ENCODE measurements at regions not wholly inside any gene's neighbourhood (a gene's known extent, or its start where the extent isn't known, plus 50 kb on each side); places are given as distances from the start of the nearest gene placed in this dataset.

GRCh38 chr10:121250995-121251764 is 347.1 kb downstream of the FGFR2 start:
- no peaks in the 10 kb centered on the region for H3K27me3 ChIP-seq (ENCODE audit: control insufficient read depth, insufficient read depth, low read length)
- H3K9ac ChIP-seq (ENCODE audit: low read length) = no peak overlapping the region
- no peaks in the 10 kb centered on the region for H3K36me3 ChIP-seq (ENCODE audit: control insufficient read depth, insufficient read depth, low read length)
- H3K4me1 ChIP-seq (ENCODE audit: control insufficient read depth, insufficient read depth, low read length) = no peaks in the 10 kb centered on the region
- no peak overlapping the region for H3K27ac ChIP-seq (ENCODE audit: low read depth, low read length)
- H3K4me3 ChIP-seq (ENCODE audit: low read length) = no peak overlapping the region

GRCh38 chr10:121252756-121253155 is 345.5 kb downstream of the FGFR2 start:
- H3K4me1 ChIP-seq (ENCODE audit: control insufficient read depth, insufficient read depth, low read length) = no peaks in the 10 kb centered on the region
- H3K36me3 ChIP-seq (ENCODE audit: control insufficient read depth, insufficient read depth, low read length) = no peaks in the 10 kb centered on the region
- no peak overlapping the region for H3K4me3 ChIP-seq (ENCODE audit: low read length)
- H3K27ac ChIP-seq (ENCODE audit: low read depth, low read length) = no peak overlapping the region
- no peaks in the 10 kb centered on the region for H3K27me3 ChIP-seq (ENCODE audit: control insufficient read depth, insufficient read depth, low read length)
- no peak overlapping the region for H3K9ac ChIP-seq (ENCODE audit: low read length)

- no peak overlapping the region for H3K4me3 ChIP-seq (ENCODE audit: low read length)
- no peaks in the 10 kb centered on the region for H3K36me3 ChIP-seq (ENCODE audit: control insufficient read depth, insufficient read depth, low read length)
- peaks cover 2% of the 10 kb centered on the region for H3K4me1 ChIP-seq (ENCODE audit: control insufficient read depth, insufficient read depth, low read length)
- no peak overlapping the region for H3K27ac ChIP-seq (ENCODE audit: low read depth, low read length)
- no peak overlapping the region for H3K9ac ChIP-seq (ENCODE audit: low read length)
- no peaks in the 10 kb centered on the region for H3K27me3 ChIP-seq (ENCODE audit: control insufficient read depth, insufficient read depth, low read length)
Measured at GRCh38 chr10:121260377-121260776, 337.9 kb downstream of the FGFR2 start.

- H3K27me3 ChIP-seq (ENCODE audit: control insufficient read depth, insufficient read depth, low read length) = no peaks in the 10 kb centered on the region
Measured at GRCh38 chr10:121261665-121262064, 336.6 kb downstream of the FGFR2 start.

GRCh38 chr10:121262774-121263430 is 335.3 kb downstream of the FGFR2 start:
- peaks cover 2% of the 10 kb centered on the region for H3K4me1 ChIP-seq (ENCODE audit: control insufficient read depth, insufficient read depth, low read length)
- H3K27me3 ChIP-seq (ENCODE audit: control insufficient read depth, insufficient read depth, low read length) = no peaks in the 10 kb centered on the region
- no peaks in the 10 kb centered on the region for H3K36me3 ChIP-seq (ENCODE audit: control insufficient read depth, insufficient read depth, low read length)
- no peak overlapping the region for H3K9ac ChIP-seq (ENCODE audit: low read length)
- H3K4me3 ChIP-seq (ENCODE audit: low read length) = no peak overlapping the region
- H3K27ac ChIP-seq (ENCODE audit: low read depth, low read length) = no peak overlapping the region

More at GRCh38 chr10:121261665-121262064, 336.6 kb downstream of the FGFR2 start:
- H3K36me3 ChIP-seq (ENCODE audit: control insufficient read depth, insufficient read depth, low read length) = no peaks in the 10 kb centered on the region
- H3K4me3 ChIP-seq (ENCODE audit: low read length) = no peak overlapping the region
- no peak overlapping the region for H3K9ac ChIP-seq (ENCODE audit: low read length)
- H3K27ac ChIP-seq (ENCODE audit: low read depth, low read length) = no peak overlapping the region
- H3K4me1 ChIP-seq (ENCODE audit: control insufficient read depth, insufficient read depth, low read length) = peaks cover 2% of the 10 kb centered on the region

- Histone ChIP-seq H3K4me3 (ENCODE audit: low read length) (no peak overlapping the region), H3K36me3 (ENCODE audit: control insufficient read depth, insufficient read depth, low read length) (no peaks in the 10 kb centered on the region), H3K4me1 (ENCODE audit: control insufficient read depth, insufficient read depth, low read length) (peaks cover 2% of the 10 kb centered on the region), H3K9ac (ENCODE audit: low read length) (no peak overlapping the region), H3K27ac (ENCODE audit: low read depth, low read length) (no peak overlapping the region), H3K27me3 (ENCODE audit: control insufficient read depth, insufficient read depth, low read length) (no peaks in the 10 kb centered on the region)
Measured at GRCh38 chr10:121263431-121263783, 334.8 kb downstream of the FGFR2 start.

GRCh38 chr10:121265360-121266123 is 332.7 kb downstream of the FGFR2 start:
- no peak overlapping the region for H3K4me3 ChIP-seq (ENCODE audit: low read length)
- H3K27me3 ChIP-seq (ENCODE audit: control insufficient read depth, insufficient read depth, low read length) = no peaks in the 10 kb centered on the region
- peak overlapping the region; percentile 21 for H3K27ac ChIP-seq (ENCODE audit: low read depth, low read length)
- no peaks in the 10 kb centered on the region for H3K36me3 ChIP-seq (ENCODE audit: control insufficient read depth, insufficient read depth, low read length)
- H3K9ac ChIP-seq (ENCODE audit: low read length) = no peak overlapping the region
- H3K4me1 ChIP-seq (ENCODE audit: control insufficient read depth, insufficient read depth, low read length) = peaks cover 2% of the 10 kb centered on the region

GRCh38 chr10:121266370-121266769 is 331.9 kb downstream of the FGFR2 start:
- H3K27ac ChIP-seq (ENCODE audit: low read depth, low read length) = no peak overlapping the region
- H3K9ac ChIP-seq (ENCODE audit: low read length) = no peak overlapping the region
- no peaks in the 10 kb centered on the region for H3K36me3 ChIP-seq (ENCODE audit: control insufficient read depth, insufficient read depth, low read length)
- peaks cover 2% of the 10 kb centered on the region for H3K4me1 ChIP-seq (ENCODE audit: control insufficient read depth, insufficient read depth, low read length)
- H3K27me3 ChIP-seq (ENCODE audit: control insufficient read depth, insufficient read depth, low read length) = no peaks in the 10 kb centered on the region
- H3K4me3 ChIP-seq (ENCODE audit: low read length) = no peak overlapping the region

GRCh38 chr10:121267236-121268003 is 330.8 kb downstream of the FGFR2 start:
- Histone ChIP-seq H3K27me3 (ENCODE audit: control insufficient read depth, insufficient read depth, low read length) (no peaks in the 10 kb centered on the region), H3K9ac (ENCODE audit: low read length) (no peak overlapping the region), H3K27ac (ENCODE audit: low read depth, low read length) (no peak overlapping the region), H3K36me3 (ENCODE audit: control insufficient read depth, insufficient read depth, low read length) (no peaks in the 10 kb centered on the region), H3K4me3 (ENCODE audit: low read length) (no peak overlapping the region), H3K4me1 (ENCODE audit: control insufficient read depth, insufficient read depth, low read length) (peaks cover 2% of the 10 kb centered on the region)

GRCh38 chr10:121268363-121268762 is 329.9 kb downstream of the FGFR2 start:
- no peak overlapping the region for H3K27ac ChIP-seq (ENCODE audit: low read depth, low read length)
- H3K9ac ChIP-seq (ENCODE audit: low read length) = no peak overlapping the region
- peaks cover 2% of the 10 kb centered on the region for H3K4me1 ChIP-seq (ENCODE audit: control insufficient read depth, insufficient read depth, low read length)
- H3K36me3 ChIP-seq (ENCODE audit: control insufficient read depth, insufficient read depth, low read length) = no peaks in the 10 kb centered on the region
- H3K4me3 ChIP-seq (ENCODE audit: low read length) = no peak overlapping the region
- H3K27me3 ChIP-seq (ENCODE audit: control insufficient read depth, insufficient read depth, low read length) = no peaks in the 10 kb centered on the region

GRCh38 chr10:121268863-121269432 is 329.3 kb downstream of the FGFR2 start:
- Histone ChIP-seq H3K4me1 (ENCODE audit: control insufficient read depth, insufficient read depth, low read length) (peaks cover 2% of the 10 kb centered on the region), H3K9ac (ENCODE audit: low read length) (no peak overlapping the region), H3K4me3 (ENCODE audit: low read length) (no peak overlapping the region), H3K27me3 (ENCODE audit: control insufficient read depth, insufficient read depth, low read length) (no peaks in the 10 kb centered on the region), H3K27ac (ENCODE audit: low read depth, low read length) (no peak overlapping the region), H3K36me3 (ENCODE audit: control insufficient read depth, insufficient read depth, low read length) (no peaks in the 10 kb centered on the region)

- no peaks in the 10 kb centered on the region for H3K4me1 ChIP-seq (ENCODE audit: control insufficient read depth, insufficient read depth, low read length)
- H3K36me3 ChIP-seq (ENCODE audit: control insufficient read depth, insufficient read depth, low read length) = no peaks in the 10 kb centered on the region
- no peak overlapping the region for H3K27ac ChIP-seq (ENCODE audit: low read depth, low read length)
- H3K4me3 ChIP-seq (ENCODE audit: low read length) = no peak overlapping the region
- no peaks in the 10 kb centered on the region for H3K27me3 ChIP-seq (ENCODE audit: control insufficient read depth, insufficient read depth, low read length)
- no peak overlapping the region for H3K9ac ChIP-seq (ENCODE audit: low read length)
Measured at GRCh38 chr10:121270906-121271305, 327.3 kb downstream of the FGFR2 start.

Data from rectal smooth muscle tissue (tissue), 1 donor.